Astrocyte (in vitro differentiated cells and primary cell): ENCODE measurements at regions not wholly inside any gene's neighbourhood (a gene's known extent, or its start where the extent isn't known, plus 50 kb on each side); places are given as distances from the start of the nearest gene placed in this dataset.

Experiments used
- CTCF ChIP-seq: IDR thresholded peaks from 2 replicates; pipeline ENCODE4 v1.5.1; 2011; ENCODE audit warnings: low read depth, mild to moderate bottlenecking, inconsistent platforms, low read length, moderate library complexity; ENCODE audit not compliant: insufficient read depth
- EZH2 ChIP-seq: IDR thresholded peaks from 2 replicates; pipeline ENCODE4 v1.6.1; 2012; ENCODE audit warnings: mild to moderate bottlenecking, low read length, inconsistent platforms; ENCODE audit not compliant: insufficient read depth

DNA sequence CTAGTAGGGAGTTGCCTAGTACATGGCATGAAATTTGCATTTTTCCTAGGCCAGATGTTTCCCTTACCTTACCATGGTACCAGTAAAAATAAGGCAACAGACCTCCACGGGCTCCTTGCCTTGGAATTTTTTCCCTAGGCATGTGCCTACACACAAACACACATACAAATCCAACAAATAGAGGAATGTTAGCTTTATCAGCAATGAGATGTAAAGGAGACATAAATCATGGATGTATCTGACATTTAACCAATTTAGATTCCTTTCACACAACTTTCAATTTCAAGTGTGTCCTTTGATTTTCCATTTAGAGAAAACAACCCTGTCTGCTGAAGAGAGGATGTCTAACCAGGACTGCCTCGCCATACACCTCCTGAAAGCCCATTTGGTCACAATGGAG, 209.7 kb upstream of the SP4 start:
- no peak for TF ChIP-seq CTCF
- no peak for TF ChIP-seq EZH2
